IMR-90 (cell line): ENCODE measurements at regions not wholly inside any gene's neighbourhood (a gene's known extent, or its start where the extent isn't known, plus 50 kb on each side); places are given as distances from the start of the nearest gene placed in this dataset.

Experiments used
- ATAC-seq: fragments of 200-7000 bp; cut with Tn5 transposase; 2 replicates; pipeline ENCODE4 v1.9.1; 2020; ENCODE audit warnings: low read depth, mild to moderate bottlenecking, moderate library complexity
- BruUV-seq: library from RNA; stranded (reverse); fragments of 400-500 nt; replicated peaks from 2 replicates; lab custom pipeline; 2021; lab: Mats Ljungman, UMichigan
- CTCF ChIA-PET: fragments of 300-600 bp; formaldehyde crosslinking; extraction: SDS; loops from one replicate; lab custom pipeline; 2021; ENCODE audit warnings: antibody characterized with exemption; lab: Yijun Ruan, JAX
- POLR2A ChIA-PET: fragments of 300-600 bp; sonication (Branson Sonifier 250); formaldehyde crosslinking; loops from one replicate; lab custom pipeline; 2022; ENCODE audit warnings: antibody characterized with exemption; ENCODE audit not compliant: unreplicated experiment; lab: Charles Lee
- DNase-seq: peaks from one replicate; pipeline ENCODE4 v3.0.0; 2013
- H2AFZ ChIP-seq: replicated peaks from 2 replicates; pipeline ENCODE3; 2013; ENCODE audit warnings: low read length, mild to moderate bottlenecking; ENCODE audit not compliant: poor library complexity
- H2AK5ac ChIP-seq: 2 replicates; pipeline ENCODE4 v1.6.1; 2013; ENCODE audit warnings: low read depth, low read length, inconsistent platforms
- H2AK9ac ChIP-seq: replicated peaks from 2 replicates; pipeline ENCODE3; 2013; ENCODE audit warnings: mild to moderate bottlenecking, low read depth, low read length, moderate library complexity; ENCODE audit not compliant: poor library complexity
- H2BK120ac ChIP-seq: 2 replicates; pipeline ENCODE4 v1.6.1; 2013; ENCODE audit warnings: low read depth, low read length, inconsistent platforms
- H2BK15ac ChIP-seq: 3 replicates; pipeline ENCODE4 v1.6.1; 2013; ENCODE audit warnings: low read depth, low read length, inconsistent platforms
- H2BK20ac ChIP-seq: 2 replicates; pipeline ENCODE4 v1.6.1; 2013; ENCODE audit warnings: low read depth, mild to moderate bottlenecking, inconsistent platforms, low read length, moderate library complexity
- H2BK5ac ChIP-seq: 2 replicates; pipeline ENCODE4 v1.6.1; 2013; ENCODE audit warnings: mild to moderate bottlenecking, low read depth, low read length, inconsistent platforms; ENCODE audit not compliant: poor library complexity, severe bottlenecking
- H3K14ac ChIP-seq: replicated peaks from 2 replicates; pipeline ENCODE4 v1.6.1; 2013; ENCODE audit warnings: low read depth, low read length, inconsistent platforms
- H3K18ac ChIP-seq: 2 replicates; pipeline ENCODE4 v1.6.1; 2013; ENCODE audit warnings: low read depth, low read length, control low read depth
- H3K23ac ChIP-seq: 2 replicates; pipeline ENCODE4 v1.6.1; 2013; ENCODE audit warnings: low read depth, low read length, inconsistent platforms
- H3K27ac ChIP-seq: 2 replicates; pipeline ENCODE4 v1.5.1; 2013; ENCODE audit warnings: mild to moderate bottlenecking, control low read depth, low read length; ENCODE audit not compliant: insufficient read depth
- H3K27me3 ChIP-seq: 2 replicates; pipeline ENCODE4 v1.6.1; 2013; ENCODE audit warnings: low read length; ENCODE audit not compliant: control insufficient read depth, insufficient read depth
- H3K36me3 ChIP-seq: 2 replicates; pipeline ENCODE4 v1.6.1; 2013; ENCODE audit warnings: low read length, mixed read lengths; ENCODE audit not compliant: control insufficient read depth, insufficient read depth
- H3K4ac ChIP-seq: 2 replicates; pipeline ENCODE4 v1.6.1; 2013; ENCODE audit warnings: low read depth, low read length, inconsistent platforms
- H3K4me1 ChIP-seq: 2 replicates; pipeline ENCODE4 v1.6.1; 2013; ENCODE audit warnings: low read length, mixed read lengths; ENCODE audit not compliant: control insufficient read depth, insufficient read depth
- H3K4me2 ChIP-seq: 2 replicates; pipeline ENCODE4 v1.6.1; 2013; ENCODE audit warnings: low read depth, mild to moderate bottlenecking, control low read depth, low read length, moderate library complexity
- H3K4me3 ChIP-seq: 2 replicates; pipeline ENCODE4 v1.5.1; 2013; ENCODE audit warnings: low read depth, mild to moderate bottlenecking, control low read depth, low read length, moderate library complexity; ENCODE audit not compliant: insufficient read depth
- H3K56ac ChIP-seq: 2 replicates; pipeline ENCODE4 v1.6.1; 2013; ENCODE audit warnings: low read length, inconsistent platforms; ENCODE audit not compliant: insufficient read depth; ENCODE audit errors: extremely low read depth
- H3K79me1 ChIP-seq, 2 experiments: 2 replicates each; pipeline ENCODE4 v1.6.1; 2013; ENCODE audit warnings: low read length in 2 of 2, inconsistent platforms in 1 of 2, low read depth in 1 of 2
- H3K9ac ChIP-seq: 2 replicates; pipeline ENCODE4 v1.6.1; 2013; ENCODE audit warnings: low read depth, low read length, control low read depth
- H3K9me1 ChIP-seq: 2 replicates; pipeline ENCODE4 v1.6.1; 2013; ENCODE audit warnings: low read length, inconsistent platforms; ENCODE audit not compliant: insufficient read depth
- H3K9me3 ChIP-seq: 2 replicates; pipeline ENCODE4 v1.6.1; 2013; ENCODE audit warnings: low read length; ENCODE audit not compliant: control insufficient read depth, insufficient read depth
- H4K20me1 ChIP-seq: 2 replicates; pipeline ENCODE4 v1.6.1; 2013; ENCODE audit warnings: low read length, inconsistent platforms; ENCODE audit not compliant: insufficient read depth
- H4K5ac ChIP-seq: 2 replicates; pipeline ENCODE4 v1.6.1; 2013; ENCODE audit warnings: mild to moderate bottlenecking, low read depth, low read length, control low read depth
- H4K8ac ChIP-seq, 2 experiments: 2 replicates each; pipeline ENCODE4 v1.6.1; 2013; ENCODE audit warnings: low read depth in 2 of 2, low read length in 2 of 2, control low read depth in 1 of 2, inconsistent platforms in 1 of 2
- H4K91ac ChIP-seq: 2 replicates; pipeline ENCODE4 v1.6.1; 2013; ENCODE audit warnings: low read depth, low read length, inconsistent platforms; ENCODE audit not compliant: insufficient read depth
- MXI1 ChIP-seq: IDR thresholded peaks from 2 replicates; pipeline ENCODE4 v1.6.1; 2012; ENCODE audit warnings: low read depth, mild to moderate bottlenecking, low read length, moderate library complexity, borderline replicate concordance
- RCOR1 ChIP-seq: IDR thresholded peaks from 2 replicates; pipeline ENCODE4 v1.6.1; 2012; ENCODE audit warnings: mild to moderate bottlenecking, low read length, improper control_type of control experiment; ENCODE audit not compliant: insufficient replicate concordance
- SMC3 ChIP-seq: fragments of 150-350 bp; IDR thresholded peaks from 2 replicates; pipeline ENCODE4 v1.6.1; 2016; ENCODE audit warnings: low read depth, mild to moderate bottlenecking, antibody characterized with exemption, low read length, moderate library complexity
- WGBS, 2 experiments: methylation state at CpG; one replicate each; pipeline versions ENCODE4 v1.1.5 to v1.1.7; 2013; ENCODE audit warnings: missing lambda C conversion rate in 2 of 2; ENCODE audit not compliant: insufficient read length in 1 of 2; ENCODE audit errors: extremely low coverage in 2 of 2; 5-methylcytosine and 5-hydroxymethylcytosine counted together
- dilution Hi-C: fragments of 300-500 bp; cut with HindIII; formaldehyde crosslinking; loops from one replicate; pipeline ENCODE4 v1.14.3; 2018; ENCODE audit warnings: low sequenced_read_pairs; ENCODE audit not compliant: unreplicated experiment
- in situ Hi-C: fragments of 300-500 bp; cut with MboI; formaldehyde crosslinking; loops from 3 replicates; pipeline ENCODE4 v1.14.3; 2019; ENCODE audit warnings: low sequenced_read_pairs, inconsistent platforms, mixed read lengths
- intact Hi-C: fragments of 100-400 bp; cut with micrococcal nuclease; formaldehyde crosslinking; loops from 2 replicates; pipeline ENCODE4 v1.10.0; 2022

GRCh38 chr10:43727935-43728334, 79.3 kb upstream of the ZNF32 start:
- H4K8ac ChIP-seq = no peak overlapping the region
- H2BK15ac ChIP-seq = no peak overlapping the region
- peaks cover 20% of the 10 kb centered on the region for H3K9me3 ChIP-seq
- no peak overlapping the region for H2AFZ ChIP-seq
- in situ Hi-C loops (no loop called here), intact Hi-C loops (no loop called here), dilution Hi-C loops (no loop called here)
- H4K20me1 ChIP-seq = no peaks in the 10 kb centered on the region
- TF ChIP-seq RCOR1 = no peak
- TF ChIP-seq SMC3 = no peak
- TF ChIP-seq MXI1 = no peak
- no peak overlapping the region for H3K27ac ChIP-seq
- no peaks in the 10 kb centered on the region for H3K36me3 ChIP-seq
- H3K4me1 ChIP-seq = no peaks in the 10 kb centered on the region
- H3K9ac ChIP-seq = no peak overlapping the region
- H2AK9ac ChIP-seq = no peak overlapping the region
- H3K56ac ChIP-seq = no peak overlapping the region
- H3K14ac ChIP-seq = no peak overlapping the region
- no peak overlapping the region for H3K23ac ChIP-seq
- H3K79me1 ChIP-seq = no peaks in the 10 kb centered on the region
- DNase-seq = no peak
- H2BK120ac ChIP-seq = no peak overlapping the region
- WGBS, 2 experiments = 69% methylated on average over 5 of the region's 21 CpGs; no CpG with 5 or more reads in 1 of the 2 experiments
- no peaks in the 10 kb centered on the region for H3K9me1 ChIP-seq
- H4K5ac ChIP-seq = no peak overlapping the region
- no TSS peak for BruUV-seq
- POLR2A ChIA-PET = no interaction called here
- ATAC-seq = no peak
- no peak overlapping the region for H3K4me3 ChIP-seq
- CTCF ChIA-PET = no interaction called here
- peaks cover 2% of the 10 kb centered on the region for H3K27me3 ChIP-seq
- H3K4me2 ChIP-seq = no peak overlapping the region
- H2BK5ac ChIP-seq = no peak overlapping the region
- H2BK20ac ChIP-seq = no peak overlapping the region
- no peak overlapping the region for H3K4ac ChIP-seq
- H2AK5ac ChIP-seq = no peak overlapping the region
- no peak overlapping the region for H4K91ac ChIP-seq
- H3K18ac ChIP-seq = no peak overlapping the region
